GM18519 (cell line): ENCODE measurements at regions not wholly inside any gene's neighbourhood (a gene's known extent, or its start where the extent isn't known, plus 50 kb on each side); places are given as distances from the start of the nearest gene placed in this dataset.
"Not testable (repeated sequence)": the region's sequence is repeated elsewhere in the genome, so short reads cannot be mapped to it uniquely, and the experiment has no call there.

Experiments used
- ATAC-seq: cut with Tn5 transposase; IDR thresholded peaks from one replicate; pipeline ENCODE4 v1.9.1; 2021; ENCODE audit warnings: mild to moderate bottlenecking, moderate library complexity; ENCODE audit not compliant: unreplicated experiment, low FRiP score

- not testable (repeated sequence) for ATAC-seq
Measured at GRCh38 chr12:43193096-43193495, 358.9 kb downstream of the ADAMTS20 start.

DNA sequence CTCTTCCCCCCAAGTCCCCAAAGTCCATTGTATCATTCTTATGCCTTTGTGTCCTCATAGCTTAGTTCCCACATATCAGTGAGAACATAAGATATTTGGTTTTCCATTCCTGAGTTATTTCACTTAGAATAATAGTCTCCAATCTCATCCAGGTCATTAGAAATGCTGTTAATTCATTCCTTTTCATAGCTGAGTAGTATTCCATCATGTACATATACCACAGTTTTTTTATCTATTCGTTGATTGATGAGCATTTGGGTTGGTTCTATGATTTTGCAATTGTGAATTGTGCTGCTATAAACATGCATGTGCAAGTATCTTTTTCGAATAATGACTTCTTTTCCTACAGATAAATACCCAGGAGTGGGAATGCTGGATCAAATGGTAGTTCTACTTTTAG, 359.6 kb downstream of the ADAMTS20 start:
- ATAC-seq: not testable (repeated sequence)

DNA sequence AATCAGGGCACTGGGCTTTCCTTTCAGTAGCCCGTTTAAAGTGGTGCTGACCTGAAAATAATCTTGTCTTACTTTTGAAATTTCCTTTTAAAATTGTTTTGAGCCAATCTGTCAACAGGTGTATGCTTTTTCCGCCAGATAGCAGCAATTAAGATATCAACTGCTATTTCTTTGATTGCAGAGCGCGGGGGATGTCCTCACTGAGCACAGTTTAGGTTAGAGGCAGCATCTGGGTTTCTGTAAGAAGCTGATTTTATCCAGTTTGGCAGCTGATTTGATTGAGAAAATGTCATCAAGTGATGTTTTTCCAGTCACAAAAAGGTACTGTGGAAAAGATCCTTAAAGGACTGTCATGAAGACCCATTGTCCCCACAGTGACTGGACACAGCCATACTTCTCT, 371.8 kb downstream of the ADAMTS20 start:
- no peak for ATAC-seq

GRCh38 chr12:43179486-43179885, 372.5 kb downstream of the ADAMTS20 start:
- no peak for ATAC-seq

- no peak for ATAC-seq
Measured at GRCh38 chr12:43177276-43177675, 374.7 kb downstream of the ADAMTS20 start.

DNA sequence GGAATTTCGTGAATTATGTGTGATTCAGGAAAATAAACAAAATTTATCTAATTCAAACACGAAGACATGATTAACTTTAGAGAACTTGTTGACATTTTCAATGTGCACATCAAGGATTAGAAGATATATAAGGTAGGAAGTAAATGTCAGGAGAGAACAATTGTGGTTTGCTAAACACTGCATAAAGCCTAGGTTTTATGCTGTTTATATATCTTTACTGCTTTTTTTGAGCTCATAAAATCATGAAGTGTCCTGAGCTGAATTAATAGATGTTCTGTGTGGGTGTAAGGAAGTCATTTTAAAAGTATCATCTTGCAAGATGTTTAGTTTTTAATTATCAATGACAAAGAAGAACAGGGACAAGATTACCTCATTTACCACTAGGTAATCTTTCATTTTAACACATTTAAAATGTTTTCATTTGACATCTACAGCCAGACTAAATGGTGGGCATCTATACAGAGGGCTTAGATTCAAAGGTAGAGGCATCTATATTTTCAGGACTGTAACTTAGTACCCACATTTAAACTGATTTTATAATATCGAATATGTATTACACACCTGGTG, 382.8 kb downstream of the ADAMTS20 start:
- ATAC-seq: no peak

- no peak for ATAC-seq
Measured at GRCh38 chr12:43167691-43168090, 384.3 kb downstream of the ADAMTS20 start.

- ATAC-seq: no peak
Measured at GRCh38 chr12:43165351-43165750, 386.7 kb downstream of the ADAMTS20 start.

DNA sequence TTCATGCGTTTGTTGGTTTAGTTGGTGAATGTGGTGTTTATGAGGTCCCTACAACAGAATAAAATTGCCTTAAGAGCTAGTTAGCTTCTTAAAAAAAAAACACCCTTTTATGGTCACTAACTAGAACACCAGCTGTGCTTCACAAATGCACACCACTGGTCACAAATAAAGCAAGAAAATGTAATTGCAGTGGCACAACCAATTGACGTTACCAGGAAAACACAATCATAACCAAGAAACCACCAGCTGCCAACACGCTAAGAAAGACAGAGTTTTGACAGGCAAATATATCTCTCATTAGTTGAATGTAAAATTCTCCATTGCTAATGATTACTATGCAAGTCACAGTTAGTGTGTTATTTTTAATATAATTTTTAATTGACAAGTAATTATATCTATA, 389.9 kb downstream of the ADAMTS20 start:
- ATAC-seq: no peak

DNA sequence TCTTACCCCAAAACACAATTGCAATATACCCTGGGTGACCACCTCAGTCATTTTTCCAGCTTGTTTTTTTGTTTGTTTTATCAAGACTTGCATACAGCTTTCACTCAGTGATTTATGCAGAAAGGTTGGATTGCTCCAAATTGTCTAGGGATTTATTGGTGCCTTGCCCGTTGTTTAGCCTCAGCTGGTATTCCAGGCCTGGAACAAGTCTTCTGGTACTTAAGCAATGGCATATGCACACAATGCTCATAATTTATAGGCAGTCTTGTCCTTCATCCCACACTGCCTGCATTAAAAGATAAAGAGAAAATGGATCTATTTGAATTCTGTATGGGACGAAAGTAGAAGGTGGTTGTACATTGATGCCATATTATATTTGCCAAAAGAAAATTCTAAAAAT, 392.5 kb downstream of the ADAMTS20 start:
- no peak for ATAC-seq

- ATAC-seq: no peak
Measured at GRCh38 chr12:43158126-43158525, 393.9 kb downstream of the ADAMTS20 start.

DNA sequence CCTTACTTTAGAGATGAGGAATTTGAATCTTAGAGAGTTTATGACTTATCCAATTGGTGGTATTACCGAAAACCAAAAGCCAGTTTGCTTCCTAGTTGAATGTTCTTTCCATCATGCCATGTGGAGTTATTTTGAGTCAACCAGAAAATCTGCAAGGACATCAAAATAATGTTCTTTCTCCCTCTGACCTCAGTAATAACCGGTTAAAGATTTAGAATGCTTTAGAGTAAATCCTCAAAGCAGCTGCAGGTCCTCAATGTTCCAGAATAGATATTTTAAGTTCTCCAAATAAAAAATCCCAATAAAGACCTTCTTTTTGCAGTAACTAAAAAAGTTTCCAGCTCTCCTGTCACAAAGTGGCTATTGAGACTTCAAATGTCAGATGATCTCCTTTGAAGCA, 396.6 kb downstream of the ADAMTS20 start:
- ATAC-seq: no peak

- ATAC-seq: no peak
Measured at GRCh38 chr12:43154498-43155045, 397.4 kb downstream of the ADAMTS20 start.

GRCh38 chr12:43151441-43151981, 400.5 kb downstream of the ADAMTS20 start:
- ATAC-seq: no peak

DNA sequence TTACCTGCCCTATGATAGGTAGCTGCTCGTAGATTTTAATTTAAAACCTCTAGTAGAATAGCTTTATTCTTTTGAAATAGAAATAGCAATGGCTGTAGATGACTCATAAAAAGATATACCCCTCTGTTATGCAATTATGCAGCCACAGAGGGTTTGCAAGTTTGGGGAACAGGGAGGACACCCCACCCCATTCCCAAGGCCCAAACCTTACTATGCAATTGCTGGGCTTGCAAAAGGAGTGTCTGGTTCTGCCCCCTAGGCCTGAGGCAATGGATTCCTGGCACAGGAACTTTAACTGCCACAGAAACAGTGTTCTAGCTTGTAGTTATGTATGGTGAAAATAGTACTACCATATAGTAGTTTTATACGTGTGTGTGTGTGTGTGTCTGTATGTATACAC, 403.3 kb downstream of the ADAMTS20 start:
- no peak for ATAC-seq

- ATAC-seq: no peak
Measured at GRCh38 chr12:43147878-43148277, 404.1 kb downstream of the ADAMTS20 start.

DNA sequence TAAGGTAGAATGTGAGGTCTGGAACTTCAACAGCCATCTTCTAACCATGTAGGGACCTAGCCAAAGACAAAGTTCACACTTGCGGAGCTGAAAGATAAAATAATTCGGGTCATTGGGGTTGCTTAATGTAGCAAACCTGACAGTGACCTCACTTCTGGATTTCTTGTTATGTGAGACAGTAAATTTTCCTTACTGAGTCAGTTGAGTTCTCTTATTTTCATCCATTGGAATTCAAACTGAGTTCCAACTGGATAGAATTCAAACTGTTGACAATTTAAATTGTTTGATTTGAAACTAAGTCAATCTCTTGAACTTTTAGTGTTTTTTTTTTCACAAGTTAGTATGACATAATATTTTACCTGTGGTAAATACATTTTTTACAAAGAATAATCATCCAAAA, 406.5 kb downstream of the ADAMTS20 start:
- no peak for ATAC-seq

GRCh38 chr12:43143278-43143677, 408.7 kb downstream of the ADAMTS20 start:
- no peak for ATAC-seq

DNA sequence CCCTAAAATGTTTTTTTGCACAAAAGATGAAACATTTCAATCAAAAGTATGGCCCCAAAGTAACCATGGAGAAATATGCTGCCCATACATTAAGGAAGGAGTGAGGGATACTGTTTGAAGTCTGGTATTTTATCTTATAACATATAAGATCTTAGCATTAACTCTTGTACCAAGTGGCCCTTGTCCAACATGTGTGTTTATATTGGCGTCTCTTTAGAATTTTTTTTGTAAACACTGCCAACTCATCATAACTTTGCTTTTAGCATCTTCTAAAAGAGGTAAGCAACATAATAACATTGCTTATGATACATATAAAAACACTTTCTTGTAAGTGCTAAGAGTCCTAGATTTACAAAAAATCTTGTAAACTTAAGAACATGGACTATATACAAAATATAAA, 419.7 kb downstream of the ADAMTS20 start:
- ATAC-seq: no peak

GRCh38 chr12:43131301-43131700, 420.7 kb downstream of the ADAMTS20 start:
- no peak for ATAC-seq

GRCh38 chr12:43127886-43128549, 424.0 kb downstream of the ADAMTS20 start:
- ATAC-seq: no peak
